ENCODE measurements at regions not wholly inside any gene's neighbourhood (a gene's known extent, or its start where the extent isn't known, plus 50 kb on each side); places are given as distances from the start of the nearest gene placed in this dataset.

GRCh38 chrX:1824855-1825254 is 210.0 kb downstream of the ASMT start:
- TF ChIP-seq CTCF (IDR thresholded peaks at IDR 0.05; ENCODE audit: borderline replicate concordance, extremely low read depth, low read length, poor library complexity, severe bottlenecking) (no peak), EZH2 (IDR thresholded peaks at IDR 0.05; ENCODE audit: borderline replicate concordance, low read depth, low read length, severe bottlenecking) (no peak)
